SK-N-SH treated with all-trans-retinoic acid at 6 μM for 48 hours (cell line): ENCODE measurements at regions not wholly inside any gene's neighbourhood (a gene's known extent, or its start where the extent isn't known, plus 50 kb on each side); places are given as distances from the start of the nearest gene placed in this dataset.

ENCODE experiments used
- GLIS3 ChIP-seq: fragments of 250-450 bp; sonication (Bioruptor Pico); IDR thresholded peaks from 2 replicates; pipeline ENCODE4 v1.5.0; 2020; ENCODE audit warnings: mild to moderate bottlenecking, moderate library complexity
- ISL1 ChIP-seq: fragments of 250-450 bp; sonication (Bioruptor Pico); IDR thresholded peaks from 2 replicates; pipeline ENCODE4 v2.1.2; 2022; ENCODE audit warnings: mild to moderate bottlenecking, moderate library complexity
- PPARA ChIP-seq: fragments of 250-450 bp; sonication (Bioruptor Pico); IDR thresholded peaks from 2 replicates; pipeline ENCODE4 v1.5.0; 2020; ENCODE audit warnings: mild to moderate bottlenecking, borderline replicate concordance
- ZC3H10 ChIP-seq: fragments of 250-450 bp; sonication (Bioruptor Pico); IDR thresholded peaks from 2 replicates; pipeline ENCODE4 v1.5.1; 2021; ENCODE audit warnings: mild to moderate bottlenecking, moderate library complexity

DNA sequence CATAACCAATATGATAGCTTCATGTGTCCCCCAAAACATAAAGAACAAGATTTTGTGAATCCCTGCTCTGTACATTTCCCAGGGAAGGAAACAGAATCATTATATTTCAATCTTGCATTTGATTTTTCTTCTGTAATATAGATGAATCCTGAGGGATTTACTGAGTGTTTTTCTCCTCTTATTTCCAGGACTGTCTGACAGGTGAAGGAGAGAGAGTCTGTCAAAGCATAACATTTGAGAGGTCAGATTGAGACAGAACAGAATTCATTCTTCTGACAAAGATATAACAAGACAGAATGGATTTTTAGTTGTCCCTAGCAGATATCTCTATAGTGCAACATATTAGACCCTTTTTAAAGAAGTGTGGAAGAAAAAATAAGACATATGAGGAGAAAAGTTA, 354.5 kb upstream of the IZUMO3 start:
- TF ChIP-seq ISL1 (CRISPR knock-in tag) = no peak
- TF ChIP-seq PPARA (CRISPR knock-in tag) = no peak
- TF ChIP-seq GLIS3 (CRISPR knock-in tag) = no peak
- TF ChIP-seq ZC3H10 (CRISPR knock-in tag) = no peak
